ENCODE measurements at regions not wholly inside any gene's neighbourhood (a gene's known extent, or its start where the extent isn't known, plus 50 kb on each side); places are given as distances from the start of the nearest gene placed in this dataset.
"Not testable (repeated sequence)": the region's sequence is repeated elsewhere in the genome, so short reads cannot be mapped to it uniquely, and the experiment has no call there.

DNA sequence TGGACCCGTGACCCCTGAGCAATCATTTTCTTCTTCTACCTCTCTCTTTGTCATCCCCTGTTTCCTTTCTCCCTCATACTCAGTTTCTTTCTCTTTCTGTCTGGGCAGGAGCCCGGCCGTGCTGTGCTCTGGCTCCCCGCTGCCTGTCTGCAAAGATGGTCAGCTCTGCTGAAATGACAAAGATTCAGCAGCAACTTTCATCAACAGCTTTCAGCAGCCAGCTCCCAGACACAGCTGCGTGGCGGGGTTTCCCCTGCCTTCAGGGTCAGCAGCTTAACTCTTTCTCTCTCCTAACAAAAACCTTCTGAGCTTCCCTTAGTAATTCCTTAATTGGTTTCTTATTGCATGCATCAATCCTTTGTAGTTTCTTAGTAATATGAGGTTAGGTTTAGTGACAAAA, 1234.4 kb downstream of the CNTNAP5 start:
- Histone ChIP-seq H3K9me3 (ENCODE audit: low read length) (no peaks in the 10 kb centered on the region), H3F3A (ENCODE audit: low read length, unreplicated experiment) (no peaks in the 10 kb centered on the region), H3K36me3 (ENCODE audit: low read depth, low read length) (no peaks in the 10 kb centered on the region), H4K20me1 (ENCODE audit: low read length) (no peaks in the 10 kb centered on the region), H3K27me3 (ENCODE audit: low read length) (no peaks in the 10 kb centered on the region), H3K27ac (ENCODE audit: low read length) (no peak overlapping the region), H3K9me2 (replicated peaks; ENCODE audit: low read length) (no peaks in the 10 kb centered on the region), H3K4me1 (ENCODE audit: insufficient read depth, low read length) (no peaks in the 10 kb centered on the region), H3K4me2 (ENCODE audit: low read length) (no peak overlapping the region), H2AFZ (ENCODE audit: low read length) (no peak overlapping the region), H3K79me2 (ENCODE audit: low read length) (no peaks in the 10 kb centered on the region), H3K9ac (ENCODE audit: low read length) (no peak overlapping the region), H3K4me3 (ENCODE audit: low read length) (no peak overlapping the region)
- intact Hi-C loops (cut with micrococcal nuclease) = no loop called here
- BruUV-seq (replicated peaks) = no TSS peak
- TF ChIP-seq, protein P1, sequence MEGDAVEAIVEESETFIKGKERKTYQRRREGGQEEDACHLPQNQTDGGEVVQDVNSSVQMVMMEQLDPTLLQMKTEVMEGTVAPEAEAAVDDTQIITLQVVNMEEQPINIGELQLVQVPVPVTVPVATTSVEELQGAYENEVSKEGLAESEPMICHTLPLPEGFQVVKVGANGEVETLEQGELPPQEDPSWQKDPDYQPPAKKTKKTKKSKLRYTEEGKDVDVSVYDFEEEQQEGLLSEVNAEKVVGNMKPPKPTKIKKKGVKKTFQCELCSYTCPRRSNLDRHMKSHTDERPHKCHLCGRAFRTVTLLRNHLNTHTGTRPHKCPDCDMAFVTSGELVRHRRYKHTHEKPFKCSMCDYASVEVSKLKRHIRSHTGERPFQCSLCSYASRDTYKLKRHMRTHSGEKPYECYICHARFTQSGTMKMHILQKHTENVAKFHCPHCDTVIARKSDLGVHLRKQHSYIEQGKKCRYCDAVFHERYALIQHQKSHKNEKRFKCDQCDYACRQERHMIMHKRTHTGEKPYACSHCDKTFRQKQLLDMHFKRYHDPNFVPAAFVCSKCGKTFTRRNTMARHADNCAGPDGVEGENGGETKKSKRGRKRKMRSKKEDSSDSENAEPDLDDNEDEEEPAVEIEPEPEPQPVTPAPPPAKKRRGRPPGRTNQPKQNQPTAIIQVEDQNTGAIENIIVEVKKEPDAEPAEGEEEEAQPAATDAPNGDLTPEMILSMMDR (conservative IDR thresholded peaks at IDR 0.05; ENCODE audit: low read depth, low read length) = no peak
- TF ChIP-seq EZH2phosphoT487 (IDR thresholded peaks at IDR 0.05; ENCODE audit: borderline replicate concordance, low read length) = no peak
- TF ChIP-seq EZH2 (IDR thresholded peaks at IDR 0.05; ENCODE audit: low read length, unreplicated experiment) = no peak
- POLR2A ChIA-PET (ENCODE audit: unreplicated experiment) = no interaction called here
- DNase-seq = no peak
- CTCF ChIA-PET = no interaction called here
- ATAC-seq = no peak

DNA sequence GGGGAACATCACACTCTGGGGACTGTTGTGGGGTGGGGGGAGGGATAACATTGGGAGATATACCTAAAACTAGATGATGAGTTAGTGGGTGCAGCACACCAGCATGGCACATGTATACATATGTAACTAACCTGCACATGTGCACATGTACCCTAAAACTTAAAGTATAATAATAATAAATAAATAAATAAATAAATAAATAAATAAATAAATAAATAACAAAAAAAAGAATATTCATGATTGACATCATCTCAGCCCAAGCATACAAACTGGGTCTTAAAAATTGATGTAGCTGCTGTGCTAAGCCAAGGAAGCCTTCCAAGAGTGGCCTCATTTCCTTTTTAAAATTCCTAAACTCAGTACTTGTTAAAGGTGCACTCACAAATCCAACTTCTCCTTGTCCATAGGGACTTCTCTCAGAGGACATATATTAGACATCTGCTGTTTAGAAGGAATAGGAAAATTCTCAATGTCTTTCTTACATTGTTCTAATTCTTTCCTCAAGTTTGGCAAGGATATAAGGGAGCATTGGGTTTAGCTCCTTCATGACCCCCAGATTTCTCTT, 1235.4 kb downstream of the CNTNAP5 start:
- ATAC-seq; H3K9me2 ChIP-seq (replicated peaks; ENCODE audit: low read length); H3K4me2 ChIP-seq (ENCODE audit: low read length); H3K36me3 ChIP-seq (ENCODE audit: low read depth, low read length); H3K79me2 ChIP-seq (ENCODE audit: low read length); H3K9ac ChIP-seq (ENCODE audit: low read length); POLR2A ChIA-PET (ENCODE audit: unreplicated experiment); H4K20me1 ChIP-seq (ENCODE audit: low read length); CTCF ChIA-PET; H2AFZ ChIP-seq (ENCODE audit: low read length); intact Hi-C loops (cut with micrococcal nuclease); H3K27ac ChIP-seq (ENCODE audit: low read length); DNase-seq; H3F3A ChIP-seq (ENCODE audit: low read length, unreplicated experiment); H3K9me3 ChIP-seq (ENCODE audit: low read length); H3K4me1 ChIP-seq (ENCODE audit: insufficient read depth, low read length); BruUV-seq (replicated peaks); H3K4me3 ChIP-seq (ENCODE audit: low read length); H3K27me3 ChIP-seq (ENCODE audit: low read length): not testable (repeated sequence)

DNA sequence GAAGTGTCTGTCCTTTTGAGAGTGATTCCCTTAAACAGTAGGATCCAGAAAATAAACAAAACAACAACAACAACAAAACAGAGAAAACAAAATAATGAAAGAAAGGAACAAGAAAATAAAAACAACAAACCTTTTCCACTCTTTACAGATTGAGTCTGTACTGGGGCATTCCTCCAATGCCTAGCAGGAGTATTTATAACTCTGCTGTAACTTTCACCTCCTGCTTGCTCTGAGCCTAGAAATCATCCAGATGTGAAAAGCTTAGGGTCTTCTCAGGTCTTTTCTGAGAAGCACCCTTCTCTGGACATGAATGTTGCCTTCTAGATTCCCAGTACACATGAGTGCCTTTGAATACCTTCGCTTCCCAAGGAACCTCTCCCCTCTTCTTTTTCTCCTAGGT, 1239.4 kb downstream of the CNTNAP5 start:
- CTCF ChIA-PET = no interaction called here
- Histone ChIP-seq H3K4me3 (ENCODE audit: low read length) (no peak overlapping the region), H4K20me1 (ENCODE audit: low read length) (no peaks in the 10 kb centered on the region), H3K9me2 (replicated peaks; ENCODE audit: low read length) (no peaks in the 10 kb centered on the region), H3F3A (ENCODE audit: low read length, unreplicated experiment) (no peaks in the 10 kb centered on the region), H3K4me1 (ENCODE audit: insufficient read depth, low read length) (no peaks in the 10 kb centered on the region), H3K9me3 (ENCODE audit: low read length) (no peaks in the 10 kb centered on the region), H3K27ac (ENCODE audit: low read length) (no peak overlapping the region), H3K9ac (ENCODE audit: low read length) (no peak overlapping the region), H3K27me3 (ENCODE audit: low read length) (no peaks in the 10 kb centered on the region), H2AFZ (ENCODE audit: low read length) (no peak overlapping the region), H3K36me3 (ENCODE audit: low read depth, low read length) (no peaks in the 10 kb centered on the region), H3K4me2 (ENCODE audit: low read length) (no peak overlapping the region), H3K79me2 (ENCODE audit: low read length) (no peaks in the 10 kb centered on the region)
- POLR2A ChIA-PET (ENCODE audit: unreplicated experiment) = no interaction called here
- intact Hi-C loops (cut with micrococcal nuclease) = no loop called here
- DNase-seq = no peak
- no TSS peak for BruUV-seq (replicated peaks)
- ATAC-seq = no peak
- no peak for TF ChIP-seq EZH2phosphoT487 (IDR thresholded peaks at IDR 0.05; ENCODE audit: borderline replicate concordance, low read length)
- TF ChIP-seq, protein P1 (conservative IDR thresholded peaks at IDR 0.05; ENCODE audit: low read depth, low read length) = no peak
- no peak for TF ChIP-seq EZH2 (IDR thresholded peaks at IDR 0.05; ENCODE audit: low read length, unreplicated experiment)
